Liver (tissue), 8 donors: ENCODE measurements at regions not wholly inside any gene's neighbourhood (a gene's known extent, or its start where the extent isn't known, plus 50 kb on each side); places are given as distances from the start of the nearest gene placed in this dataset.

Source experiments
- DNase-seq: peaks from one replicate; pipeline ENCODE4 v3.0.0-alpha.2; 2017; ENCODE audit warnings: low spot score
- H3K27ac ChIP-seq, 2 donors: one replicate each; pipeline ENCODE4 v1.7.0; 2013; ENCODE audit warnings: inconsistent platforms in 2 of 2, low read length in 2 of 2, control low read depth in 1 of 2, low read depth in 1 of 2, mild to moderate bottlenecking in 1 of 2
- H3K27me3 ChIP-seq, 4 donors: one replicate each; pipeline versions ENCODE4 v1.6.1 to v1.7.0; 2013; ENCODE audit warnings: low read length in 3 of 4, inconsistent platforms in 1 of 4, mild to moderate bottlenecking in 1 of 4, moderate library complexity in 1 of 4; ENCODE audit not compliant: control insufficient read depth in 4 of 4, insufficient read depth in 4 of 4
- H3K36me3 ChIP-seq, 4 donors: one replicate each; pipeline versions ENCODE4 v1.6.1 to v1.7.0; 2013; ENCODE audit warnings: low read length in 3 of 4, mild to moderate bottlenecking in 3 of 4, low read depth in 1 of 4, moderate library complexity in 1 of 4; ENCODE audit not compliant: control insufficient read depth in 4 of 4, insufficient read depth in 3 of 4
- H3K4me1 ChIP-seq, 4 donors: one replicate each; pipeline versions ENCODE4 v1.6.1 to v1.7.0; 2013; ENCODE audit warnings: low read length in 3 of 4, mild to moderate bottlenecking in 3 of 4, moderate library complexity in 1 of 4; ENCODE audit not compliant: control insufficient read depth in 4 of 4, insufficient read depth in 4 of 4
- H3K4me3 ChIP-seq, 3 donors: one replicate each; pipeline versions ENCODE4 v1.6.1 to v1.7.0; 2013; ENCODE audit warnings: low read length in 3 of 3, control low read depth in 1 of 3, low read depth in 1 of 3, mild to moderate bottlenecking in 1 of 3
- H3K9ac ChIP-seq, 2 donors: one replicate each; pipeline ENCODE4 v1.7.0; 2013; ENCODE audit warnings: low read length in 2 of 2, mild to moderate bottlenecking in 2 of 2, moderate library complexity in 2 of 2, control low read depth in 1 of 2, low read depth in 1 of 2
- H3K9me3 ChIP-seq, 4 donors: one replicate each; pipeline versions ENCODE4 v1.6.1 to v1.7.0; 2013; ENCODE audit warnings: low read length in 3 of 4; ENCODE audit not compliant: control insufficient read depth in 4 of 4
- ATF3 ChIP-seq: IDR thresholded peaks from 2 replicates; pipeline ENCODE4 v1.6.1; 2016; ENCODE audit warnings: antibody characterized with exemption
- CTCF ChIP-seq: fragments of 150-350 bp; IDR thresholded peaks from 2 replicates; pipeline ENCODE4 v1.5.1; 2017; ENCODE audit warnings: improper control_type of control experiment, low read depth, low read length; ENCODE audit not compliant: missing input control
- EGR1 ChIP-seq, 2 donors: IDR thresholded peaks; 2 replicates each; pipeline ENCODE4 v1.6.1; 2016 to 2018; ENCODE audit warnings: antibody characterized with exemption in 2 of 2, low read depth in 2 of 2
- FOXA1 ChIP-seq: IDR thresholded peaks from 2 replicates; pipeline ENCODE4 v1.6.1; 2016; ENCODE audit warnings: antibody characterized with exemption
- FOXA2 ChIP-seq: IDR thresholded peaks from 2 replicates; pipeline ENCODE4 v1.6.1; 2016; ENCODE audit warnings: antibody characterized with exemption
- GABPA ChIP-seq, 2 donors: IDR thresholded peaks in 1 of 2; conservative IDR thresholded peaks in 1 of 2; 2 replicates each; pipeline ENCODE4 v1.6.1; 2016; ENCODE audit warnings: antibody characterized with exemption in 2 of 2, mild to moderate bottlenecking in 1 of 2, moderate library complexity in 1 of 2
- HNF4A ChIP-seq, 2 donors: conservative IDR thresholded peaks; 2 replicates each; pipeline ENCODE4 v1.6.1; 2016; ENCODE audit warnings: antibody characterized with exemption in 2 of 2, mild to moderate bottlenecking in 2 of 2
- HNF4G ChIP-seq: IDR thresholded peaks from 2 replicates; pipeline ENCODE4 v1.6.1; 2016; ENCODE audit warnings: antibody characterized with exemption
- JUND ChIP-seq, 2 donors: IDR thresholded peaks; 2 replicates each; pipeline ENCODE4 v1.6.1; 2016; ENCODE audit warnings: antibody characterized with exemption in 2 of 2
- MAX ChIP-seq: IDR thresholded peaks from 2 replicates; pipeline ENCODE4 v1.6.1; 2016; ENCODE audit warnings: antibody characterized with exemption
- NR2F2 ChIP-seq: IDR thresholded peaks from 2 replicates; pipeline ENCODE4 v1.6.1; 2016; ENCODE audit warnings: antibody characterized with exemption
- RAD21 ChIP-seq, 2 donors: IDR thresholded peaks; 2 replicates each; pipeline ENCODE4 v1.6.1; 2016; ENCODE audit warnings: antibody characterized with exemption in 2 of 2, mild to moderate bottlenecking in 2 of 2
- REST ChIP-seq: IDR thresholded peaks from 2 replicates; pipeline ENCODE4 v1.6.1; 2016; ENCODE audit warnings: antibody characterized with exemption, mild to moderate bottlenecking
- RXRA ChIP-seq, 2 donors: IDR thresholded peaks; 2 replicates each; pipeline ENCODE4 v1.6.1; 2017 to 2018; ENCODE audit warnings: antibody characterized with exemption in 2 of 2, mild to moderate bottlenecking in 1 of 2
- SP1 ChIP-seq: IDR thresholded peaks from 2 replicates; pipeline ENCODE4 v1.6.1; 2018; ENCODE audit warnings: antibody characterized with exemption, mild to moderate bottlenecking
- TAF1 ChIP-seq: conservative IDR thresholded peaks from 2 replicates; pipeline ENCODE4 v1.6.1; 2016; ENCODE audit warnings: antibody characterized with exemption, mild to moderate bottlenecking
- YY1 ChIP-seq: IDR thresholded peaks from 2 replicates; pipeline ENCODE4 v1.6.1; 2016; ENCODE audit warnings: antibody characterized with exemption, mild to moderate bottlenecking
- ZBTB33 ChIP-seq: IDR thresholded peaks from 2 replicates; pipeline ENCODE4 v1.6.1; 2016; ENCODE audit warnings: antibody characterized with exemption
- WGBS: extraction: QIAGEN DNeasy Blood & Tissue Kit; methylation state at CpG from one replicate; pipeline ENCODE4 v1.1.7; 2013; 5-methylcytosine and 5-hydroxymethylcytosine counted together
- donor health status: healthy.
- donor health status: healthy.
- donor health status: healthy.
- donor health status: healthy.
- donor health status: healthy.

GRCh38 chr9:99385814-99386279 is 163.8 kb downstream of the SEC61B start:
- H3K9ac ChIP-seq, result no peak overlapping the region
- no peak for TF ChIP-seq ZBTB33
- no peak for TF ChIP-seq EGR1 (IDR thresholded peaks at IDR 0.05; ENCODE audit: low read depth in 2 of 2)
- no peak for TF ChIP-seq NR2F2
- TF ChIP-seq RXRA (IDR thresholded peaks at IDR 0.05), result no peak
- no peak for TF ChIP-seq CTCF
- no peak for TF ChIP-seq FOXA1
- no peak for TF ChIP-seq FOXA2
- no peak for TF ChIP-seq HNF4A (conservative IDR thresholded peaks at IDR 0.05)
- TF ChIP-seq HNF4G, result no peak
- TF ChIP-seq TAF1, result no peak
- no peak for TF ChIP-seq GABPA (IDR thresholded peaks at IDR 0.05 in 1 of 2, conservative IDR thresholded peaks at IDR 0.05 in 1 of 2)
- no peak for TF ChIP-seq ATF3
- no peak for TF ChIP-seq JUND (IDR thresholded peaks at IDR 0.05)
- TF ChIP-seq MAX, result no peak
- TF ChIP-seq RAD21 (IDR thresholded peaks at IDR 0.05), result no peak
- TF ChIP-seq SP1, result no peak
- no peak for TF ChIP-seq REST
- no peak for TF ChIP-seq YY1
- no peaks in the 10 kb centered on the region for H3K36me3 ChIP-seq
- H3K27me3 ChIP-seq, result no peaks in the 10 kb centered on the region
- 65% methylated on average over 5 of the region's 5 CpGs for WGBS
- H3K9me3 ChIP-seq, result no peaks in the 10 kb centered on the region
- H3K27ac ChIP-seq, result no peak overlapping the region
- no peak overlapping the region for H3K4me3 ChIP-seq
- H3K4me1 ChIP-seq, result no peaks in the 10 kb centered on the region
- DNase-seq, result no peak
